ENCODE measurements at regions not wholly inside any gene's neighbourhood (a gene's known extent, or its start where the extent isn't known, plus 50 kb on each side); places are given as distances from the start of the nearest gene placed in this dataset.

DNA sequence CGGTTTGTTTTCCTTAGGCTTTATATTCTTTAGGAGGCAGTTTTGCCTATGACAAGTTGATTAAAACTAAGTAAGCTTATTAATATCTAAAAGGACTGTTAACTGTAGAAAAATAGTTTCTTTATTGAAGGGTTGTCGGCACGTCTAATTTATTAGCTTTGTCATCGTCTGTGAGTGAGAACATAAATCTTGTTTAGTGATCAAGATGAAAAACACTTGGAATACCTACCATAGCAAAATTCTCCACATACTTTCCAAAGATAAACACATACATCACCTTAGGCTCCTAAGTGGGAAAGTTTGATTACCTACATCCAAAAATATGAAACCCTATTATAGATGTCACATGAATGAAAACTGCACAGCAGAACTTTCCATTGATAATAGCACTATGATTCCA is 139.1 kb upstream of the BNIP2 start:
- no peak for TF ChIP-seq ZNF274 (IDR thresholded peaks at IDR 0.05; ENCODE audit: low read depth, low read length)
- no peak for TF ChIP-seq POLR2A (IDR thresholded peaks at IDR 0.05; ENCODE audit: borderline replicate concordance, extremely low read depth, insufficient read depth, insufficient read length)
- TF ChIP-seq CBX3 (IDR thresholded peaks at IDR 0.05; ENCODE audit: low read depth), result no peak
- TF ChIP-seq FOSL1 (IDR thresholded peaks at IDR 0.05; ENCODE audit: low read depth), result no peak
- no peak for TF ChIP-seq EZH2 (IDR thresholded peaks at IDR 0.05)
- TF ChIP-seq CTCF (IDR thresholded peaks at IDR 0.05 in 2 of 3, conservative IDR thresholded peaks at IDR 0.05 in 1 of 3; ENCODE audit: borderline replicate concordance in 1 of 3, insufficient read depth in 1 of 3, low read depth in 2 of 3, low read length in 2 of 3), result no peak
- TF ChIP-seq, protein P1, sequence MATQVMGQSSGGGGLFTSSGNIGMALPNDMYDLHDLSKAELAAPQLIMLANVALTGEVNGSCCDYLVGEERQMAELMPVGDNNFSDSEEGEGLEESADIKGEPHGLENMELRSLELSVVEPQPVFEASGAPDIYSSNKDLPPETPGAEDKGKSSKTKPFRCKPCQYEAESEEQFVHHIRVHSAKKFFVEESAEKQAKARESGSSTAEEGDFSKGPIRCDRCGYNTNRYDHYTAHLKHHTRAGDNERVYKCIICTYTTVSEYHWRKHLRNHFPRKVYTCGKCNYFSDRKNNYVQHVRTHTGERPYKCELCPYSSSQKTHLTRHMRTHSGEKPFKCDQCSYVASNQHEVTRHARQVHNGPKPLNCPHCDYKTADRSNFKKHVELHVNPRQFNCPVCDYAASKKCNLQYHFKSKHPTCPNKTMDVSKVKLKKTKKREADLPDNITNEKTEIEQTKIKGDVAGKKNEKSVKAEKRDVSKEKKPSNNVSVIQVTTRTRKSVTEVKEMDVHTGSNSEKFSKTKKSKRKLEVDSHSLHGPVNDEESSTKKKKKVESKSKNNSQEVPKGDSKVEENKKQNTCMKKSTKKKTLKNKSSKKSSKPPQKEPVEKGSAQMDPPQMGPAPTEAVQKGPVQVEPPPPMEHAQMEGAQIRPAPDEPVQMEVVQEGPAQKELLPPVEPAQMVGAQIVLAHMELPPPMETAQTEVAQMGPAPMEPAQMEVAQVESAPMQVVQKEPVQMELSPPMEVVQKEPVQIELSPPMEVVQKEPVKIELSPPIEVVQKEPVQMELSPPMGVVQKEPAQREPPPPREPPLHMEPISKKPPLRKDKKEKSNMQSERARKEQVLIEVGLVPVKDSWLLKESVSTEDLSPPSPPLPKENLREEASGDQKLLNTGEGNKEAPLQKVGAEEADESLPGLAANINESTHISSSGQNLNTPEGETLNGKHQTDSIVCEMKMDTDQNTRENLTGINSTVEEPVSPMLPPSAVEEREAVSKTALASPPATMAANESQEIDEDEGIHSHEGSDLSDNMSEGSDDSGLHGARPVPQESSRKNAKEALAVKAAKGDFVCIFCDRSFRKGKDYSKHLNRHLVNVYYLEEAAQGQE (IDR thresholded peaks at IDR 0.05; ENCODE audit: low read depth), result no peak
- no peak for TF ChIP-seq SP1 (IDR thresholded peaks at IDR 0.05; ENCODE audit: low read depth)
- TF ChIP-seq, protein P2, sequence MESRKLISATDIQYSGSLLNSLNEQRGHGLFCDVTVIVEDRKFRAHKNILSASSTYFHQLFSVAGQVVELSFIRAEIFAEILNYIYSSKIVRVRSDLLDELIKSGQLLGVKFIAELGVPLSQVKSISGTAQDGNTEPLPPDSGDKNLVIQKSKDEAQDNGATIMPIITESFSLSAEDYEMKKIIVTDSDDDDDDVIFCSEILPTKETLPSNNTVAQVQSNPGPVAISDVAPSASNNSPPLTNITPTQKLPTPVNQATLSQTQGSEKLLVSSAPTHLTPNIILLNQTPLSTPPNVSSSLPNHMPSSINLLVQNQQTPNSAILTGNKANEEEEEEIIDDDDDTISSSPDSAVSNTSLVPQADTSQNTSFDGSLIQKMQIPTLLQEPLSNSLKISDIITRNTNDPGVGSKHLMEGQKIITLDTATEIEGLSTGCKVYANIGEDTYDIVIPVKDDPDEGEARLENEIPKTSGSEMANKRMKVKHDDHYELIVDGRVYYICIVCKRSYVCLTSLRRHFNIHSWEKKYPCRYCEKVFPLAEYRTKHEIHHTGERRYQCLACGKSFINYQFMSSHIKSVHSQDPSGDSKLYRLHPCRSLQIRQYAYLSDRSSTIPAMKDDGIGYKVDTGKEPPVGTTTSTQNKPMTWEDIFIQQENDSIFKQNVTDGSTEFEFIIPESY (IDR thresholded peaks at IDR 0.05; ENCODE audit: extremely low read depth, insufficient replicate concordance, low read length), result no peak
- no peak for TF ChIP-seq MAX (IDR thresholded peaks at IDR 0.05)

All from HCT116 (cell line).